Fibroblast of pulmonary artery (primary cell): ENCODE measurements at regions not wholly inside any gene's neighbourhood (a gene's known extent, or its start where the extent isn't known, plus 50 kb on each side); places are given as distances from the start of the nearest gene placed in this dataset.

Source experiments
- DNase-seq: peaks from one replicate; pipeline ENCODE4 v3.0.0-alpha.2; 2010; ENCODE audit warnings: low read depth
- H3K4me3 ChIP-seq: replicated peaks from 2 replicates; pipeline ENCODE4 v1.5.1; 2011; ENCODE audit warnings: low read depth, mild to moderate bottlenecking, control low read depth, low read length, moderate library complexity
- TF ChIP-seq, protein P1 (sequence below): IDR thresholded peaks from 2 replicates; pipeline ENCODE4 v1.5.1; 2011; ENCODE audit warnings: mild to moderate bottlenecking, control low read depth, low read length, inconsistent platforms; ENCODE audit errors: missing control alignments

DNA sequence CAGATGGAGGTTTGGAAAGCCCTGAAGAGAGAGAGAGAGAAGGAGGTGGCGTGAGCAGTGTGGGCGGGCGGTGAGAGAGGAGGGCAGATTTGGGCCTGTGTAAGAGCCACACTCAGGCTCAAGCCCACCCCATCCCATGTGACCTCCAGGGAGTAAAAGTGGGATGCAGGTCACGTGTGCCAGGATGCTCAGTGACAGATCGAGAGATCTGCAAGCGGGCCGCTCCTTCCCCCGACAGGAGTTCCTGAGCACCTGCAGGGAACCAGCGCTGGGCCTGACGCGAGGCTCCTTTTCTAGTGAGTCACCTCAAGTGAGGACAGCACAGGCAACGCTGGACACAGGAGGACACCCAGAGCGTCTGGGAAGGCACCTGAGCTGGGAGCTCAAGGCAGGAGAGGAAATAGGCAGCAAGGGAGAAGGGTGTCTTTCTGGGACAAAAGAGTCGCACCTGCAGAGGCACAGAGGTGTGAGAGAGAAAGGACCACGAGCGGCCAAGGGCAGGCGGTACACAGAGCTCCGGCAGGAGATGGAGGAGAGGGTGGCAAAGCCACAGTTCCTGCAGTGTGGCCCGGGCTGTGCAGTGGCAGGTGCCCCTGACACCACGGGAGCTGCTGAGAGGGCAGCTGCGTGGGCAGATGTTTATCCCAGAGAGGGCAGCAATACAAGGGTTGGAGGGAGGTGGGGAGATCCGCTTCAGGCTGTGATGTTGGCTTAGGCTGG is 1294.8 kb downstream of the TBC1D22A start:
- no peak overlapping the region for H3K4me3 ChIP-seq
- no peak for DNase-seq

DNA sequence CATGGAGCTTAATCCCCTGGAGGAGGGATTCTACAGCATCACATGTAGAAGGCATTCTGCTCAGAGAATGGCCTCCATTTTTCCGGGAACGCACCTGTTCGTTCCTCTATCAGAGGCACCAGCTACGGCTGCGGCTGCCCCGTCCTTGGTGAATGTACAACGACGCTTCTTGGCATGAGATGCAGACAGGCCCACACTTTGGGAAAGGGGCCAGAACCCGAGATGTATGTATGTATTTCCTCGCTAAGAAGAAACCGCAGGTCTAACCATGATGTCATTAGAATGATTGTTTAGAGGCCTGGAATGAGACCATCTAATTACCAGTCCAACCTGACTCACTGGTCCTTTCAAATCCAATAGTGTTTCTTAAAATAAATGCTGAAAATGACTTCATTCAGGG is 1293.4 kb downstream of the TBC1D22A start:
- no peak for DNase-seq
- TF ChIP-seq, protein P1, sequence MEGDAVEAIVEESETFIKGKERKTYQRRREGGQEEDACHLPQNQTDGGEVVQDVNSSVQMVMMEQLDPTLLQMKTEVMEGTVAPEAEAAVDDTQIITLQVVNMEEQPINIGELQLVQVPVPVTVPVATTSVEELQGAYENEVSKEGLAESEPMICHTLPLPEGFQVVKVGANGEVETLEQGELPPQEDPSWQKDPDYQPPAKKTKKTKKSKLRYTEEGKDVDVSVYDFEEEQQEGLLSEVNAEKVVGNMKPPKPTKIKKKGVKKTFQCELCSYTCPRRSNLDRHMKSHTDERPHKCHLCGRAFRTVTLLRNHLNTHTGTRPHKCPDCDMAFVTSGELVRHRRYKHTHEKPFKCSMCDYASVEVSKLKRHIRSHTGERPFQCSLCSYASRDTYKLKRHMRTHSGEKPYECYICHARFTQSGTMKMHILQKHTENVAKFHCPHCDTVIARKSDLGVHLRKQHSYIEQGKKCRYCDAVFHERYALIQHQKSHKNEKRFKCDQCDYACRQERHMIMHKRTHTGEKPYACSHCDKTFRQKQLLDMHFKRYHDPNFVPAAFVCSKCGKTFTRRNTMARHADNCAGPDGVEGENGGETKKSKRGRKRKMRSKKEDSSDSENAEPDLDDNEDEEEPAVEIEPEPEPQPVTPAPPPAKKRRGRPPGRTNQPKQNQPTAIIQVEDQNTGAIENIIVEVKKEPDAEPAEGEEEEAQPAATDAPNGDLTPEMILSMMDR = no peak
- no peak overlapping the region for H3K4me3 ChIP-seq

More for the DNA sequence above, 1294.8 kb downstream of the TBC1D22A start:
- TF ChIP-seq, protein P1 = no peak

DNA sequence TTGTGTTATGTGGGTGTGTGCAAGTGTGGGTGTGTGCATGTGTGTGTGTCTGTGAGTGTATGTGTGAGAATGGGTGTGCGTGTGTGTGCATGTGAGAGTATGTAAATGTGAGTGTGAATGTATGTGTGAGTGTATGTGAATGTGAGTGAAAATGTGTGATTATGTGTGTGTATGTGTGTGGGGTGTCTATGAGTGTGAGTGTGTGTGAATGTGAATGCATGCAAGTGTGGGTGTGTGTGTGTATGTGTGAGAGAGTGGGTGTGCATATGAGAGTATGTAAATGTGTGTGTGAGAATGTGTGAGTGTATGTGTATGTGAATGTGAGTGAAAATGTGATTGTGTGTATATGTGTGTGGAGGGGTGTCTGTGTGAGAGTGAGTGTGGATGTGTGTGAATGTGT is 1292.7 kb downstream of the TBC1D22A start:
- no peak overlapping the region for H3K4me3 ChIP-seq
- TF ChIP-seq, protein P1 = no peak
- DNase-seq = no peak

DNA sequence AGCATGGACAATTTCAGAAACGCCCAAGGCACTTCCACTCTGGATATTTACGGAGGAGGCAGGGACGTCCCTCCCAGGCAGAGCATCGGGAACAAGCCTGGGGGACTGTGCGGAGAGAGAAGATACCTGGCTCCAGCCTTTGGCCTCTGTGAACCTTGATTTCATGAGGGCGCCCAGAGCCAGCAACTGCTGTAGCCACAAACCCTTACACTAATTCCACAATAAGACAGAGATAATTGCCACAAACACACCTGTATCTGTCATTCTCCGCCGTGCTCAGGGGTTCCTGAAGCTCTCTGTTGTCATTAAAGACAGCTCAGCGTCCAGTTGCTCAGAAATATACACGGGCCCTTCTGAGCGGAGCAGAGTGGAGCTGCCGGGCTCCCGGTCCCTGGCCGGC is 1292.1 kb downstream of the TBC1D22A start:
- no peak overlapping the region for H3K4me3 ChIP-seq
- DNase-seq = no peak
- TF ChIP-seq, protein P1 = no peak

DNA sequence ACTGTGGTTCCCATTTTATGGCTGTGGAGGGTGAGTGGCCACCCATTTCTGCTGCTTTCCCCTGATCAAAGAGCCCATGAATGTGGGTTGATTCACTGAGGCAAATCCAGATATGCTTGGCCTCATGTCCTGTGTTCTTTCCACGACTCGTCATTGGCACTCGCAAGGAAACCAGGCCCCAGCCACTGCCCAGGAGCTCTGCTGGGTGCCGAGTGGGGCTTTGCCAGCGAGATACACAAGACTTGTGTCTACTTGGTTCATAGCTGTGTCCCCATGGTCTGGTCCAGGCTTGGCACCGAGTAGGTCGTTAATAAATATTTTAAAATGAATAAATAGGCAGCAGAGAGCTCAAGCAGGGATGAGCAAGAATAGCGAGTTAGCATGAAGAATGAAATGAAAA is 1291.5 kb downstream of the TBC1D22A start:
- TF ChIP-seq, protein P1 = no peak
- DNase-seq = no peak

DNA sequence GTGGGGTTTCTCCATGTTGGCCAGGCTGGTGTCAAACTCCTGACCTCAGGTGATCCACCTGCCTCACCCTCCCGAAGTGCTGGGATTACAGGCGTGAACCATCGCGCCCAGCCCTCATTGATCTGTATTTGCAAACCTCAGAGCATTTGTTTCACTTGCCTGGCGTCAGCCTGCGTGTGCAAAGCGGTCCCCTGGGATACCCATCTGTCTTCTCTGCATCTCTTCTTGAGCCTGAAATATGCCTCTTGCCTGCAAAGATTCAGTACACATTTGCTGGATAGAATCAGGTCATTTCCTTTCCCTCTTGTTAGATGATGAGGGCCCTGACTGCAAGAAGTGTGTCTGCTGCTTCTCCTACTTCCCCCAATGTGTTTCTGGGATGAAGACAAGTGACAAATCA is 1291.0 kb downstream of the TBC1D22A start:
- H3K4me3 ChIP-seq = no peak overlapping the region
- DNase-seq = no peak
- TF ChIP-seq, protein P1 = no peak

More for the DNA sequence above, 1291.5 kb downstream of the TBC1D22A start:
- no peak overlapping the region for H3K4me3 ChIP-seq

DNA sequence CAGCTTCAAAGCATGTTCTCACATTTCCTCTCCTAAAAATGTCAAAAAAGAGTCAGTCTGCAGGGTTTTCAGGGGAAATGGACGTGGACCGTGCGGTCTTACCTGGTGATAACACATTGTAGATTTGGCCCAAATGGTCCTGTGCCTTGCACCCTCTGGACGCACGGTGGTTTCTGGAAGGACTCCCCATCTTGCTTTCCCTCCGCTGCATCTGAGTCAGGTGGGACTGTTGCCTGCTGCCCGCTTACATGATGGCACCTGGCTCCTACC is 1290.1 kb downstream of the TBC1D22A start:
- DNase-seq = no peak
- TF ChIP-seq, protein P1 = no peak
- no peak overlapping the region for H3K4me3 ChIP-seq
